GM23338 (cell line): ENCODE measurements at regions not wholly inside any gene's neighbourhood (a gene's known extent, or its start where the extent isn't known, plus 50 kb on each side); places are given as distances from the start of the nearest gene placed in this dataset.

Experiments
- ATAC-seq: fragments of 200-7000 bp; cut with Tn5 transposase; 3 replicates; pipeline ENCODE4 v1.9.1; 2020
- DNase-seq: peaks from one replicate; pipeline ENCODE4 v3.0.0-alpha.2; 2015; ENCODE audit warnings: low spot score
- H2AFZ ChIP-seq: fragments of 200-600 bp; sonication (generic); 2 replicates; pipeline ENCODE4 v1.8.0; 2016; ENCODE audit warnings: antibody characterized with exemption, mild to moderate bottlenecking, moderate library complexity
- H3F3A ChIP-seq: fragments of 200-600 bp; sonication (generic); replicated peaks from 2 replicates; pipeline ENCODE4 v1.8.0; 2017; ENCODE audit warnings: antibody characterized with exemption, mixed run types, low read depth
- H3K27ac ChIP-seq: fragments of 200-600 bp; sonication (generic); 2 replicates; pipeline ENCODE4 v1.6.1; 2016; ENCODE audit warnings: low read depth
- H3K27me3 ChIP-seq: fragments of 200-600 bp; sonication (generic); 2 replicates; pipeline ENCODE4 v1.8.0; 2016; ENCODE audit warnings: mild to moderate bottlenecking, mixed run types, moderate library complexity; ENCODE audit not compliant: insufficient read depth
- H3K36me3 ChIP-seq: fragments of 200-600 bp; sonication (generic); 2 replicates; pipeline ENCODE4 v1.8.0; 2016; ENCODE audit warnings: mild to moderate bottlenecking; ENCODE audit not compliant: insufficient read depth
- H3K4me1 ChIP-seq: fragments of 200-600 bp; sonication (generic); 2 replicates; pipeline ENCODE4 v1.8.0; 2016; ENCODE audit warnings: mild to moderate bottlenecking, moderate library complexity; ENCODE audit not compliant: insufficient read depth
- H3K4me2 ChIP-seq: fragments of 200-600 bp; sonication (generic); 2 replicates; pipeline ENCODE4 v1.7.1; 2017; ENCODE audit warnings: mixed run types
- H3K4me3 ChIP-seq: fragments of 200-600 bp; sonication (generic); 2 replicates; pipeline ENCODE4 v1.6.1; 2016; ENCODE audit warnings: mixed run types
- H3K79me2 ChIP-seq: fragments of 200-600 bp; sonication (generic); replicated peaks from 2 replicates; pipeline ENCODE4 v1.8.0; 2017; ENCODE audit warnings: mild to moderate bottlenecking; ENCODE audit not compliant: insufficient read depth
- H3K9me2 ChIP-seq: fragments of 200-600 bp; sonication (generic); 2 replicates; pipeline ENCODE4 v1.8.0; 2017; ENCODE audit not compliant: insufficient read depth
- H4K20me1 ChIP-seq: fragments of 200-600 bp; sonication (generic); replicated peaks from 2 replicates; pipeline ENCODE4 v1.8.0; 2017; ENCODE audit warnings: mild to moderate bottlenecking; ENCODE audit not compliant: insufficient read depth
- H3K27ac Mint-ChIP-seq: 2 replicates; pipeline ENCODE4 v1.8.0; 2020; ENCODE audit warnings: inconsistent platforms, mild to moderate bottlenecking, moderate library complexity, mixed read lengths
- H3K27me3 Mint-ChIP-seq: 3 replicates; pipeline ENCODE4 v1.8.0; 2022; ENCODE audit warnings: low read depth, mild to moderate bottlenecking, moderate library complexity, mixed read lengths, inconsistent platforms; ENCODE audit not compliant: insufficient read depth, poor library complexity
- H3K36me3 Mint-ChIP-seq: 3 replicates; pipeline ENCODE4 v1.8.0; 2021; ENCODE audit warnings: low read depth, mild to moderate bottlenecking, inconsistent platforms, moderate library complexity, mixed read lengths
- H3K4me1 Mint-ChIP-seq: 3 replicates; pipeline ENCODE4 v1.8.0; 2020; ENCODE audit warnings: mild to moderate bottlenecking, inconsistent platforms, mixed read lengths
- H3K4me3 Mint-ChIP-seq: 3 replicates; pipeline ENCODE4 v1.8.0; 2021; ENCODE audit warnings: moderate library complexity, mild to moderate bottlenecking, inconsistent platforms, mixed read lengths
- H3K9me3 Mint-ChIP-seq: 3 replicates; pipeline ENCODE4 v1.8.0; 2020; ENCODE audit warnings: moderate library complexity, mild to moderate bottlenecking, inconsistent platforms, mixed read lengths
- CREB1 ChIP-seq: fragments of 250-450 bp; sonication (Bioruptor Pico); IDR thresholded peaks from 2 replicates; pipeline ENCODE4 v1.5.0; 2020; ENCODE audit warnings: low read depth, mild to moderate bottlenecking, moderate library complexity
- EZH2 ChIP-seq: fragments of 200-600 bp; sonication (generic); IDR thresholded peaks from one replicate; pipeline ENCODE4 v1.8.0; 2017; ENCODE audit warnings: antibody characterized with exemption, mild to moderate bottlenecking, low read depth; ENCODE audit not compliant: unreplicated experiment
- EZH2phosphoT487 ChIP-seq: fragments of 200-600 bp; sonication (generic); IDR thresholded peaks from one replicate; pipeline ENCODE4 v1.8.1; 2018; ENCODE audit warnings: antibody characterized with exemption; ENCODE audit not compliant: unreplicated experiment
- JUNB ChIP-seq: IDR thresholded peaks from one replicate; pipeline ENCODE4 v1.6.1; 2016; ENCODE audit warnings: antibody characterized with exemption; ENCODE audit not compliant: unreplicated experiment
- NANOG ChIP-seq: IDR thresholded peaks from 2 replicates; pipeline ENCODE4 v1.6.1; 2016; ENCODE audit warnings: antibody characterized with exemption, borderline replicate concordance
- POLR2AphosphoS5 ChIP-seq: IDR thresholded peaks from 2 replicates; pipeline ENCODE4 v1.6.1; 2016; ENCODE audit warnings: antibody characterized with exemption, low read depth
- REST ChIP-seq: IDR thresholded peaks from one replicate; pipeline ENCODE4 v1.6.1; 2018; ENCODE audit warnings: antibody characterized with exemption; ENCODE audit not compliant: unreplicated experiment
- STAT1 ChIP-seq: IDR thresholded peaks from one replicate; pipeline ENCODE4 v1.6.1; 2016; ENCODE audit warnings: antibody characterized with exemption; ENCODE audit not compliant: unreplicated experiment
- ZNF114 ChIP-seq: fragments of 250-450 bp; sonication (Bioruptor Pico); IDR thresholded peaks from 2 replicates; pipeline ENCODE4 v1.5.0; 2020; ENCODE audit warnings: mild to moderate bottlenecking, moderate library complexity
- ZNF331 ChIP-seq: fragments of 250-450 bp; sonication (Bioruptor Pico); IDR thresholded peaks from 2 replicates; pipeline ENCODE4 v1.5.0; 2020; ENCODE audit warnings: low read depth, mild to moderate bottlenecking, moderate library complexity
- TF ChIP-seq, protein P1 (sequence below): IDR thresholded peaks from 2 replicates; pipeline ENCODE4 v1.6.1; 2016; ENCODE audit warnings: antibody characterized with exemption
- TF ChIP-seq, protein P2 (sequence below): fragments of 250-450 bp; sonication (Bioruptor Pico); IDR thresholded peaks from 2 replicates; pipeline ENCODE4 v1.5.0; 2020; ENCODE audit warnings: mild to moderate bottlenecking, moderate library complexity

DNA sequence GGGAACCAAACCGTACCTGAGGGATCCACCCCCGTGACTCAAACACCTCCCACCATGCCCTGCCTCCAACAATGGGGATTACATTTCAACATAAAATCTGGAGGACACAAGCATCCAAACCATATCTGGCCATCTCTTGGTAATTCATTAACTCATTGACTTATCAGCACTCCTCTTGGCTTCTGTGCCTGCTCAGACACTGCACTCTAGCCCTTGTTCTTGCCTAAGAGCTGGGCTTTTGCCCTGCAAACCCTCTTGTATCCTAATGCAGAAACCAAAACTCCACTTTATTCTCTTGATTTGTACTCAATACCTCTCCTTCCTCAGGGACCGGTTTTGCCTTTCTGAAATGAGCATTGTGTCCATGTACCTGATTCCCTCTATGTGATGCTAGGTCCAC is 330.2 kb upstream of the FZD8 start:
- no peak overlapping the region for H3K4me3 ChIP-seq
- H3K9me2 ChIP-seq, result no peaks in the 10 kb centered on the region
- no peak overlapping the region for H3K27ac ChIP-seq
- Mint-ChIP-seq H3K27me3 (peaks cover 70% of the 10 kb centered on the region), H3K27ac (no peak overlapping the region), H3K36me3 (no peaks in the 10 kb centered on the region), H3K9me3 (peaks cover 13% of the 10 kb centered on the region; the same call in 2 of the 3 replicates), H3K4me1 (peaks cover 12% of the 10 kb centered on the region), H3K4me3 (no peak overlapping the region)
- no peak for TF ChIP-seq STAT1
- TF ChIP-seq, protein P1, sequence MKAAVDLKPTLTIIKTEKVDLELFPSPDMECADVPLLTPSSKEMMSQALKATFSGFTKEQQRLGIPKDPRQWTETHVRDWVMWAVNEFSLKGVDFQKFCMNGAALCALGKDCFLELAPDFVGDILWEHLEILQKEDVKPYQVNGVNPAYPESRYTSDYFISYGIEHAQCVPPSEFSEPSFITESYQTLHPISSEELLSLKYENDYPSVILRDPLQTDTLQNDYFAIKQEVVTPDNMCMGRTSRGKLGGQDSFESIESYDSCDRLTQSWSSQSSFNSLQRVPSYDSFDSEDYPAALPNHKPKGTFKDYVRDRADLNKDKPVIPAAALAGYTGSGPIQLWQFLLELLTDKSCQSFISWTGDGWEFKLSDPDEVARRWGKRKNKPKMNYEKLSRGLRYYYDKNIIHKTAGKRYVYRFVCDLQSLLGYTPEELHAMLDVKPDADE, result no peak
- TF ChIP-seq ZNF114 (CRISPR knock-in tag), result no peak
- TF ChIP-seq, protein P2, sequence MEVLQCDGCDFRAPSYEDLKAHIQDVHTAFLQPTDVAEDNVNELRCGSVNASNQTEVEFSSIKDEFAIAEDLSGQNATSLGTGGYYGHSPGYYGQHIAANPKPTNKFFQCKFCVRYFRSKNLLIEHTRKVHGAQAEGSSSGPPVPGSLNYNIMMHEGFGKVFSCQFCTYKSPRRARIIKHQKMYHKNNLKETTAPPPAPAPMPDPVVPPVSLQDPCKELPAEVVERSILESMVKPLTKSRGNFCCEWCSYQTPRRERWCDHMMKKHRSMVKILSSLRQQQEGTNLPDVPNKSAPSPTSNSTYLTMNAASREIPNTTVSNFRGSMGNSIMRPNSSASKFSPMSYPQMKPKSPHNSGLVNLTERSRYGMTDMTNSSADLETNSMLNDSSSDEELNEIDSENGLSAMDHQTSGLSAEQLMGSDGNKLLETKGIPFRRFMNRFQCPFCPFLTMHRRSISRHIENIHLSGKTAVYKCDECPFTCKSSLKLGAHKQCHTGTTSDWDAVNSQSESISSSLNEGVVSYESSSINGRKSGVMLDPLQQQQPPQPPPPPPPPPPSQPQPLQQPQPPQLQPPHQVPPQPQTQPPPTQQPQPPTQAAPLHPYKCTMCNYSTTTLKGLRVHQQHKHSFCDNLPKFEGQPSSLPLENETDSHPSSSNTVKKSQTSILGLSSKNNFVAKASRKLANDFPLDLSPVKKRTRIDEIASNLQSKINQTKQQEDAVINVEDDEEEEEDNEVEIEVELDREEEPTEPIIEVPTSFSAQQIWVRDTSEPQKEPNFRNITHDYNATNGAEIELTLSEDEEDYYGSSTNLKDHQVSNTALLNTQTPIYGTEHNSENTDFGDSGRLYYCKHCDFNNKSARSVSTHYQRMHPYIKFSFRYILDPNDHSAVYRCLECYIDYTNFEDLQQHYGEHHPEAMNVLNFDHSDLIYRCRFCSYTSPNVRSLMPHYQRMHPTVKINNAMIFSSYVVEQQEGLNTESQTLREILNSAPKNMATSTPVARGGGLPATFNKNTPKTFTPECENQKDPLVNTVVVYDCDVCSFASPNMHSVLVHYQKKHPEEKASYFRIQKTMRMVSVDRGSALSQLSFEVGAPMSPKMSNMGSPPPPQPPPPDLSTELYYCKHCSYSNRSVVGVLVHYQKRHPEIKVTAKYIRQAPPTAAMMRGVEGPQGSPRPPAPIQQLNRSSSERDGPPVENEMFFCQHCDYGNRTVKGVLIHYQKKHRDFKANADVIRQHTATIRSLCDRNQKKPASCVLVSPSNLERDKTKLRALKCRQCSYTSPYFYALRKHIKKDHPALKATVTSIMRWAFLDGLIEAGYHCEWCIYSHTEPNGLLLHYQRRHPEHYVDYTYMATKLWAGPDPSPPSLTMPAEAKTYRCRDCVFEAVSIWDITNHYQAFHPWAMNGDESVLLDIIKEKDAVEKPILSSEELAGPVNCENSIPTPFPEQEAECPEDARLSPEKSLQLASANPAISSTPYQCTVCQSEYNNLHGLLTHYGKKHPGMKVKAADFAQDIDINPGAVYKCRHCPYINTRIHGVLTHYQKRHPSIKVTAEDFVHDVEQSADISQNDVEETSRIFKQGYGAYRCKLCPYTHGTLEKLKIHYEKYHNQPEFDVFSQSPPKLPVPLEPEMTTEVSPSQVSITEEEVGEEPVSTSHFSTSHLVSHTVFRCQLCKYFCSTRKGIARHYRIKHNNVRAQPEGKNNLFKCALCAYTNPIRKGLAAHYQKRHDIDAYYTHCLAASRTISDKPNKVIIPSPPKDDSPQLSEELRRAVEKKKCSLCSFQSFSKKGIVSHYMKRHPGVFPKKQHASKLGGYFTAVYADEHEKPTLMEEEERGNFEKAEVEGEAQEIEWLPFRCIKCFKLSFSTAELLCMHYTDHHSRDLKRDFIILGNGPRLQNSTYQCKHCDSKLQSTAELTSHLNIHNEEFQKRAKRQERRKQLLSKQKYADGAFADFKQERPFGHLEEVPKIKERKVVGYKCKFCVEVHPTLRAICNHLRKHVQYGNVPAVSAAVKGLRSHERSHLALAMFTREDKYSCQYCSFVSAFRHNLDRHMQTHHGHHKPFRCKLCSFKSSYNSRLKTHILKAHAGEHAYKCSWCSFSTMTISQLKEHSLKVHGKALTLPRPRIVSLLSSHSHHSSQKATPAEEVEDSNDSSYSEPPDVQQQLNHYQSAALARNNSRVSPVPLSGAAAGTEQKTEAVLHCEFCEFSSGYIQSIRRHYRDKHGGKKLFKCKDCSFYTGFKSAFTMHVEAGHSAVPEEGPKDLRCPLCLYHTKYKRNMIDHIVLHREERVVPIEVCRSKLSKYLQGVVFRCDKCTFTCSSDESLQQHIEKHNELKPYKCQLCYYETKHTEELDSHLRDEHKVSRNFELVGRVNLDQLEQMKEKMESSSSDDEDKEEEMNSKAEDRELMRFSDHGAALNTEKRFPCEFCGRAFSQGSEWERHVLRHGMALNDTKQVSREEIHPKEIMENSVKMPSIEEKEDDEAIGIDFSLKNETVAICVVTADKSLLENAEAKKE, result no peak
- TF ChIP-seq JUNB, result no peak
- no peak for TF ChIP-seq ZNF331 (CRISPR knock-in tag)
- no peak for TF ChIP-seq NANOG
- no peak for TF ChIP-seq EZH2phosphoT487
- no peak for TF ChIP-seq CREB1 (CRISPR knock-in tag)
- TF ChIP-seq EZH2, result no peak
- no peak for TF ChIP-seq POLR2AphosphoS5
- TF ChIP-seq REST, result no peak
- no peaks in the 10 kb centered on the region for H3K79me2 ChIP-seq
- peaks cover 20% of the 10 kb centered on the region; the same call in 1 of the 2 replicates for H4K20me1 ChIP-seq
- no peaks in the 10 kb centered on the region for H3K36me3 ChIP-seq
- no peak overlapping the region for H3K4me2 ChIP-seq
- no peak overlapping the region for H2AFZ ChIP-seq
- peaks cover 100% of the 10 kb centered on the region for H3K27me3 ChIP-seq
- ATAC-seq, result no peak
- H3F3A ChIP-seq, result no peaks in the 10 kb centered on the region
- no peak for DNase-seq
- H3K4me1 ChIP-seq, result peaks cover 10% of the 10 kb centered on the region
